H54 (cell line): ENCODE measurements at regions not wholly inside any gene's neighbourhood (a gene's known extent, or its start where the extent isn't known, plus 50 kb on each side); places are given as distances from the start of the nearest gene placed in this dataset.

Experiments
- DNase-seq: peaks from one replicate; pipeline ENCODE4 v3.0.0; 2011; ENCODE audit warnings: low spot score, mixed read lengths; ENCODE audit not compliant: insufficient read length
- FAIRE-seq: peaks from 3 replicates; lab custom pipeline; 2011; peaks lifted over from hg19 to GRCh38; lab: Jason Lieb, UNC
- POLR2A ChIP-seq: IDR thresholded peaks from 2 replicates; pipeline ENCODE4 v1.6.1; 2011; ENCODE audit warnings: low read depth, mild to moderate bottlenecking, low read length

DNA sequence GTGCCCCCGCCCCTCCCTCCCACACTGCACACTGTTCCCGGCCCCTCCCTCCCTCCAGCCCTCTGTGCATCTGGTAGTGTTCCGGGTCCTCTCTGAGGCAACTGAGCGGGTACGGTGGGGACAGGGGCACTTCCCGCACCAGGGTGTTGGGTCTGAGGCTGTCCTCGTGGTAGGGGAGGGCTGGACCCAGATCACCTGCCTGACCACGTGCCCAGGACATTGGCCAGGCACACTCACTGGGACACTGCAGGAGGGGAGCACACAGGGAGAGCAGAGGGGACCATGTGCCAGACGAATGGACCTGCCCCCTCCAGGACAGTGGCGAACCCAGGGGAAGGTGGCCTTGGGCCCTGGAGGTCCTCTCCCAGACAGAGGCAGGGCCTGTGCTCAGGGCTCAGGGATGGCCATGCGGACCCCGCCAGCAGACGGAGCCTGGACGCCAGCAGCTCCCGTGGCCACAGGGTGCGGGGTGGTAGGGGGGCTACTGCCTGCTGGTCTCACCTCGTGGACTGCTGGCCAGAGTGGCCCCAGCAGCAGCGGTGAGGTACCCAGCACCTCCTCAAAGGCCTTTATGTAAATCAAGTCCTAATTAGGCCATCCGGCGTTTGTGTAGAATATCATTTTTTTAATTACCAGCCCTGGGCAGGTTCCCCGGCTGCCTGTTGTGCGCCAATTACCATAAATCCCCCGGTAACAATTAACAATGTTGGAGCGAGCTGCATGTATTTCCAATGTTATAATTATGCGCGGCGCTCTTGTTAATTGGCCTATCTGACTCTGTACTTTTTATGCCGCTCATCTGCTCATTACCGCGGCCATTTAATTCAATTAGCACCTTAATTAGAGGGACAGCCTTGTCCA lies 106.9 kb downstream of the FAM53A start:
- no peak for TF ChIP-seq POLR2A
- FAIRE-seq (no peak), DNase-seq (no peak)

DNA sequence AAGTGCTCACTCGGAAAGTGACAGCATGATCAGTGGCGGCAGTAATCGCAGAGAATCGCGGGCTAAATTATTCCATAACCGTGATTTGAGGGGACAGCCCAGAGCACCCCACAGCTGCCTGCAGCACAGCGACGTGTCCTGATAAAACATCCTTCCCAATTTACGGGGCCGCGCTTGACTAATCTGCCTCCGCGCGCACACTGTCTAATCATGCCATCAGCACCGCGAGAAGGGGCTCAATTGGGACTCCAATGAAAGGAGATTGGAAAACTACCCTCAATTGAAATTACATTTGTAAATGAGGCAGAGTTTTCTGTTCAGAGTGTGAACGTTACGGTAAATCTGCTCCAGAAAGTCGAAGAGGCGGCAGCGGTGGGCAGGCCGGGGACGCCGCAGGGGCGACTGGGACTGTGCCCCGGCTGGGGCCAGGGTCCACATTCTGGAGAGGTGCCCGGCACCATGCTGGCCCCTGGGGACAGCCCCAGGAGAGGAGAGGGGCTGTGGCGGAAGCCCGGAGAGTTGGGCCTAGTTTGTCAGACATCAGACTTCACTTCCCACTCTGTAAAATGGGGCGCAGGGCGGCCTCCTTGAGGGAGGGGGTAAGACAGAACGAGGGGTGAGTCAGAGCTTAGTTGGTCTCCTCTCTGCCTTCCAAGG lies 107.7 kb downstream of the FAM53A start:
- FAIRE-seq, result no peak
- no peak for TF ChIP-seq POLR2A
- DNase-seq, result no peak

DNA sequence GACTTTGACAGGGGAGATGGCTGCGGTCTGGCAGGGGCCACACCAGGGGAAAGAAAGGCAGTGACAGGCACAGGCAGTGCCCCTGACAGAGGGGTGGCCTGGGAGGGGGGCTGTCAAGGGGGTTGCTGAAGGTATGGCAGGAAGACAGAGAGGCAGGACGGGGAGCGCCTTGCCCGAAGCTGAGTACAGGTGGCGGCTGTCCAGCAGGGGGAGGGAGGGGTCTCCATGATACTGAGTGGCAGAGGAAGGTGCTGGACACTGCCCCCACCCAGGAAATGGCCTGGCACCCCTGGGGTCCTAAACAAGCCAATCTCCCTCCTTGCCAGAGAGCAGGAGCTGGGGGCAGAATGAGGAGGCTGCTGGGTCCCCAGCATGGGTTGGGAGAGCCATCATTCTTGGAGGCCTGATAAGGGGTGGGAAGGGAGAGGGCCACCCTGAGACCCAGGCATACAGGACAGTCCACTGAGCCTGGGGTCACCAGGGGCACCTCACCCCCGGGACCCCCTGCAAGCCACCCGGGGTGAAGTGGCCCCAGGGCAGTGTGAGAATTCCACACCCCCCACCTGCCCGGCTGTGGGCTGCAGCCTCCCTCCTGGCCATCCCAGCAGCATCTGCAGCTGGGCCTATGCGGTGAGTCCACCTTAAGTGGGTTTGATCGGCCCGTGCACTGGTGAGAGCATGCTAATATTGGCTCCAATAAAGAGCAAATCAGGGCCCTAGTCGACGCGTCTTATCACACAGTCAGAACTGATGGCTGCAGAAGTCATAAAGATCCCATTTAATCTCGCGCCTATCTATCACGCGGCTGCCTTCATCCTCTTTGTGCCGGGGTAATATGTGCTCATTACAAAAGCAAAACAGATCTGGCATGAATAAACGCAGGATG lies 108.5 kb downstream of the FAM53A start:
- DNase-seq, result no peak
- TF ChIP-seq POLR2A, result no peak
- FAIRE-seq, result no peak

DNA sequence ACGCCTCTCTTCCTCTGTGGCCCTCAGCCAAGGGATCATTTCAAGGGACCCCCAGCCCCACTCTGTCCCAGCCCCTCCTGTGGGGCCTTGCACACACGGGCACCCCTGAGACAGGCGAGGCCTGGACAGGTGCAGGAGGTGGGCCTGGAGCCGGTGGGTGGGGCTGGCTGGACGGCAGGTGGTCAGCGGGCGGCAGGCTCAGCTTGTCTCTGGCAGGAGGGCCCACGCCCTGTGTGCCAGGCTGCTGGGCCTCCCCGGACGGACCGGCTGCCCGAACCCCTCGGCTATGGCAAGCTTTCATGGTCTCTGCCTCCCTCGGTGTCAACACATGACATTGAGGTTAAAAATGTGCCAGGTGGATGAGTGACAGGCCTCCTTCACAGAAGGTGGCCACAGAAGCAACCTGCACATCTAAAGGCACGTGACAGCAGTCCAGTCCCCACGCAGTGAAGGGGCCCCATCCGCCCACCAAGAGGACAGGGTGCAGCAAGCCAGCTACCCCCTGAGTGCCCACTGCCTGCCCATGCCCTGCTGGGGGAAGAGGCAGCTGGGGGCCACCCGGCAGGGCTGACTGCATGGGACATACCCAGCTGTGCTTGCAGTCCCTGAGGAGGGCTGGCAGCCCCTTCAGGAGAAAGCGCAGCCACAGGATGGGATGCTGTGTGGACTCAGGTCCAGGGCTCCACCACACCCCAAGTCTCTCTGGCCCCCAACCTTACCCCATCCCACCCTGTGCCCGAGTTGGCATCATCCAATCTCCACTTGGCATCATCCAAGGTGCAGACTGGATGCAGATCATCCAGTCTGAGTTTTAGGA lies 109.3 kb downstream of the FAM53A start:
- FAIRE-seq (no peak), DNase-seq (no peak)
- TF ChIP-seq POLR2A, result no peak

DNA sequence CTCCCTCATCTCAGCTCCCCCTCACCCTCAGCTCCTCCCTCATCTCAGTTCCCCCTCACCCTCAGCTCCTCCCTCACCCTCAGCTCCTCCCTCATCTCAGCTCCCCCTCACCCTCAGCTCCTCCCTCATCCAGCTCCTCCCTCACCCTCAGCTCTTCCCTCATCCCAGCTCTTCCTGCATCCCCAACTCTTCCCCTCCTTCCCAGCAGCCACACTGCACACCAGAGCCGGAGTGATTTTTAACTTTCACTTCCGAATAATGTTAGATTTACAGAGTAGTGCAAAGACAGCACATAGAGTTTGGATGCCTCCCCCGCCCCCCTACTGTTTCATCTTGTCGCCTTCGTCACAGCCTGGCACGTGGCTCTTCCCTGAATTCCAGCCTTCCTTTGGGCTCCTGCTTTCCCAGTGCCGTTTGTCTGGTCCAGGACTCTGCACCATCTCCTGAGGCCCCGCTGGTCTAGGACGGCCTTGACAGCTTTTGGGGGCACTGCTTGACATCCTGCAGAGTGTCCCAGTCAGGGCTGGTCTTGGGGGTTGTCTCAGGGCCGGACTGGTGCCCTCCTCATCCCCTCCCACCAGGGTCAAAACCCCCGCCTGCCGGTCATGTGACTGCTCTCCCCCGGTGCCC lies 110.2 kb downstream of the FAM53A start:
- FAIRE-seq (no peak), DNase-seq (no peak)
- no peak for TF ChIP-seq POLR2A

DNA sequence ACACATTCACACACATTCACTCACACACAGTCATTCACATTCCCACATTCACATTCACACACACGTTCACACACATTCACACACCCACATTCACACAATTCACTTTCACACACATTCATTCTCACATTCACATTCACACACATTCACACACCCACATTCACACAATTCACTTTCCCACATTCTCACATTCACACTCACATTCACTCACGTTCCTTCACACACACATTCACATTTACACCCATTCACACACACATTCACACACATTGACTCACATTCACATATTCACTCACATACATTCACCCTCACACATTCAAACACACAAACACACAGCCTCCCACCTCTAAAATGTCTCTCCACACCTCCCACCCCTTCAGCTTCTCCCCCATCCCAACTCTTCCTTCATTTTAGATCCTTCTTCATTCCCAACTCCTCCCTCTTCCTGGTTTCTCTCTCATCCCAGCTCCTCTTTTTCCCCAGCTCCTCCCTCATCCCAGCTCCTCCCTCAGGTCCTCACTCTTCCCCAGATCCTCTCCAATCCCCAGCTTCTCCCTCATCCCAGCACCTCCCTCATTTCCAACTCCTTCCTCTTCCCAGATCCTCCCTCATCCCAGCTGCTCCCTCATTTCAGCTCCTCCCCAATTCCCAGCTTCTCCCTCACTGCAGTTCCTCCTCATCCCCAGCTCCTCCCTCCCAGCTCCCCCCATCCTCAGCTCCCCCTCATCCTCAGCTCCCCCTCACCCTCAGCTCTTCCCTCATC lies 111.0 kb downstream of the FAM53A start:
- no peak for FAIRE-seq
- DNase-seq, result no peak
- TF ChIP-seq POLR2A, result no peak

DNA sequence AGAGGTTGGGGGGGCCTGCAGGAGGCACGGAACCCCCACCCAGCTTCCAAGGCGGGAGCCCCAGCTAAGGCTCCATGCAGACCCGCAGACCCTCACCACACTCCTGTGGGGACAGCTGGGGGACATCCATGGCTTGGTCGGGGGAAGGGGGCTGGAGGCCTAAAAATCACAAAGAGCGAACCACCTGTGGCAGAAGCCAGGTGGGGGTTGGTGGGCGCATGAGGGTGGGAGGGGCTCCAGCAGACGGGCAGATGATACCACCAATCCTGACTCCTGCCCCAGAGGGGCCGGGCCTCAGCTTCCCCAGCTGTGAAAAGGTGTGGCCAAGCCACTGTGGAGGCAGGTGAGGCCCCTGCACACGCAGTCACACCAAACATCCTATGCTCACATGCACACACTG lies 111.6 kb downstream of the FAM53A start:
- no peak for FAIRE-seq
- DNase-seq, result no peak
- TF ChIP-seq POLR2A, result no peak

DNA sequence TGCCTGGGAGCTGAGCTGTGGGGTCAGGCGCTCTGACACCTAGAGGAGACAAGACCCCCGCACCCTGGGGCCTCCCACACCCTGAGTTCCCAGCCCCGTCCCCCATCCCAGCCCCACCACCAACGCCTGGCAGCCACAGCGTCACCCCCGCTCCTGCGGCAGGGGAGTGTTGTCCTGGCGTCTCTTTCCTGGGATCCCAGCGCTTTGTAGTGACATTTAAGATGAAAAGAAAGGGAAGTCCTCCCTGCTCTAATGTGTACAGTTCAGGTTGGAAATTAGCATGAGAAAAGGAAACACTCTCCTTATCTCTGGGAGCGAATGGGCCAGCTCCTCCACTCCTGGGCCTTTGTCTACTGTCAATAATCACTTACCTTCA lies 112.1 kb downstream of the FAM53A start:
- no peak for TF ChIP-seq POLR2A
- DNase-seq (no peak), FAIRE-seq (no peak)

DNA sequence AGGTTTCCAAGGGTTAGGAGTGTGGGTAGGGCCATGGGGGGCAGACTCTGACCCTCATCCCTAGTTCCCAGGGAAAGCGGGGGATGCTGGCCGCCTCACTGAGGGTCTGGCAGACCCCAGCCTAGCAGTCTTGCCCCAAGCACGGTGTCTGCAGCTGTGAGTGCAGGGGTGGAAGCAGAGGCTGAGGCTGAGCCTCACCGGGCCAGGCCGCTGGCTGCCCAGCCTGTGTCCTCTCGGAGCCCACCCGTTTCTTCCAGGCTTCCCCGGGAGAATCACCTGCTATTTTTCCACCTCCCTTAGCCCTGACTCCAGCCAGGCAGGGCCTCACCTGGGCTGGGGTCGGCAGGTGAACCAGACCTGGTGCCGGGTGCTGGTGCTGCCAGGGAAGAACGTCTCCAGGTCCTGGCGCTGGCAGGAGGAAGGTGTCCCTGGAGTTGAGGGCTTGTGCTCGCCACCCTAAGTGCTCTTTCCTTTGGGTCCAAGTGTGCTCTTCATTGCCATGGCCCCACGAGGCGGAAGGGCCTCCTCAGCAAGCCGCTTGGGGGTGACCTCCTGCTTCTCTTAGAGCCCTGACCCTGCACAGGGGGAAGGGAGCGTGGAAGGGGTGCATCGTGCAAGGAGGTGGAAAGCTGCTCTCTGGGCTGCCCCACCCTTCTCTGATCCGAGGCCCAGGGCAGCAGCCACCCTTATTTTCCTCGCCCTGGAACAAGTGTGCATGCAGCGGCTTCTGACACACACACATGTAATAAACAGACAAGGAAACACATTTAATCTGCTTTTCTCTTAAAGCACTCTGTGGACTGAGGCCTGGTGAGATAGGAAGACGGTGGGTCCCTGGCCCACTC lies 112.7 kb downstream of the FAM53A start:
- FAIRE-seq, result no peak
- no peak for DNase-seq
- no peak for TF ChIP-seq POLR2A

DNA sequence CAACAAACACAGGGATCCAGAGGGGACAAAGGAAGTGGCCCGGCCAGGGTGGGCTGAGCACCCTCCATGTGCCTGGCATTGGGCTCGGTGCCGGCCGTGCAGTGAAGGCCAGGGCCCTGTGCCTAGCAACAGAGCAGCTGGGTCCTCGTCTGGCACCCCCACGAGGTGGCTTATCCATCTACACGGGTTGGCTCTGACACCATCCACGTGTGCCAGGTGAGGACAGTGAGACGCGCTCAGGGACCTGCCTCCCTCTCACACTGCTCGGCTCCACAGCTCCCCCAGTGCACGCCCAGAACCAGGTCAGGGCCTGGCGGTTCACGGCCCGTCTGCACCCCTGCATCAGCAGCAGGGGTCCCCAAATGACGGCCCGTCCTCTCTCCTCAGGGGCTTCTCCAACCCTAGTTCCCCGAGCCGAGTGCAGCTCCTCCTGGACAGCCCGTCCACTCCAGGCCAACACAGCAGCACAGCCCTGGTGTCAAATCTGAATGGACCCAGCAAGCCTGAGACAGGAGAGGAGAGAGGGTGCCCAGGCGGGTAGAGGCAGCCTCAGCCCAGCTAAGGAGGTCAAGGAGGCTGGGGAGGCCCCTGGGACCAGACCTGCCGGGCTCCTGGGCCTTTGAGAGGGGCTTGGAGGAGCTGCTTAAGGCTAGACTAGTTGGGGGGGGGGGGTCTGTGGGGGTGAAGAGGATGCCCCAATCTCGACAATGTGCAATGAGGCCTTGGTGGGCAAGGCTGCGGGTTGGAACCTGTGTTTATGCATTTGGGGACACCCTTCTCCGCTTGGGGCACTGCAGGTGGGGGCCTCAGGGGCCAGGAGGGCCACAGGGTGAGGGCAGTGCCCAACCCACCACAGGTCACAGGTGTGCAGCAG lies 113.6 kb downstream of the FAM53A start:
- TF ChIP-seq POLR2A, result no peak
- DNase-seq, result no peak
- FAIRE-seq, result no peak
